PC-9 (cell line): ENCODE measurements at regions not wholly inside any gene's neighbourhood (a gene's known extent, or its start where the extent isn't known, plus 50 kb on each side); places are given as distances from the start of the nearest gene placed in this dataset.
"Not testable (repeated sequence)": the region's sequence is repeated elsewhere in the genome, so short reads cannot be mapped to it uniquely, and the experiment has no call there.

Source experiments
- EZH2 ChIP-seq: fragments of 200-600 bp; sonication (generic); IDR thresholded peaks from 2 replicates; pipeline ENCODE4 v1.8.0; 2017; ENCODE audit warnings: antibody characterized with exemption, low read depth
- TF ChIP-seq, protein P1 (sequence below): fragments of 200-600 bp; sonication (generic); conservative IDR thresholded peaks from 2 replicates; pipeline ENCODE4 v1.6.1; 2017; ENCODE audit warnings: mixed run types, antibody characterized with exemption, mild to moderate bottlenecking, moderate library complexity

- TF ChIP-seq, protein P1, sequence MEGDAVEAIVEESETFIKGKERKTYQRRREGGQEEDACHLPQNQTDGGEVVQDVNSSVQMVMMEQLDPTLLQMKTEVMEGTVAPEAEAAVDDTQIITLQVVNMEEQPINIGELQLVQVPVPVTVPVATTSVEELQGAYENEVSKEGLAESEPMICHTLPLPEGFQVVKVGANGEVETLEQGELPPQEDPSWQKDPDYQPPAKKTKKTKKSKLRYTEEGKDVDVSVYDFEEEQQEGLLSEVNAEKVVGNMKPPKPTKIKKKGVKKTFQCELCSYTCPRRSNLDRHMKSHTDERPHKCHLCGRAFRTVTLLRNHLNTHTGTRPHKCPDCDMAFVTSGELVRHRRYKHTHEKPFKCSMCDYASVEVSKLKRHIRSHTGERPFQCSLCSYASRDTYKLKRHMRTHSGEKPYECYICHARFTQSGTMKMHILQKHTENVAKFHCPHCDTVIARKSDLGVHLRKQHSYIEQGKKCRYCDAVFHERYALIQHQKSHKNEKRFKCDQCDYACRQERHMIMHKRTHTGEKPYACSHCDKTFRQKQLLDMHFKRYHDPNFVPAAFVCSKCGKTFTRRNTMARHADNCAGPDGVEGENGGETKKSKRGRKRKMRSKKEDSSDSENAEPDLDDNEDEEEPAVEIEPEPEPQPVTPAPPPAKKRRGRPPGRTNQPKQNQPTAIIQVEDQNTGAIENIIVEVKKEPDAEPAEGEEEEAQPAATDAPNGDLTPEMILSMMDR: not testable (repeated sequence)
- TF ChIP-seq EZH2: not testable (repeated sequence)
These were observed 246.3 kb downstream of the KCNE4 start for GRCh38 chr2:223298329-223298728.
